ENCODE measurements at regions not wholly inside any gene's neighbourhood (a gene's known extent, or its start where the extent isn't known, plus 50 kb on each side); places are given as distances from the start of the nearest gene placed in this dataset.

- TF ChIP-seq CTCF (IDR thresholded peaks at IDR 0.05) (no peak), MXI1 (IDR thresholded peaks at IDR 0.05; ENCODE audit: low read depth, low read length) (no peak)
Observed at GRCh38 chr12:39188689-39189088, 254.2 kb downstream of the KIF21A start (continued).

GRCh38 chr12:39186744-39187143 lies 256.2 kb downstream of the KIF21A start:
- Histone ChIP-seq H3K4me3 (ENCODE audit: low read depth in 2 of 2, low read length in 1 of 2) (no peak overlapping the region), H3K9me3 (no peaks in the 10 kb centered on the region), H3K4me1 (ENCODE audit: control insufficient read depth in 1 of 2, insufficient read depth in 2 of 2, low read depth in 1 of 2, low read length in 1 of 2) (peaks cover 0 to 2% of the 10 kb centered on the region in 2 experiments; a peak in 1 of 4 replicates), H3K9me2 (no peaks in the 10 kb centered on the region), H3K9ac (no peak overlapping the region), H3K79me2 (ENCODE audit: insufficient read depth) (no peaks in the 10 kb centered on the region), H3F3A (replicated peaks; ENCODE audit: insufficient read depth) (no peaks in the 10 kb centered on the region), H3K36me3 (replicated peaks in 1 of 2; ENCODE audit: control insufficient read depth in 1 of 2, insufficient read depth in 2 of 2, low read length in 1 of 2) (no peaks in the 10 kb centered on the region), H3K27me3 (ENCODE audit: insufficient read depth) (no peaks in the 10 kb centered on the region), H3K4me2 (no peak overlapping the region), H3K27ac (ENCODE audit: low read depth in 2 of 2, low read length in 1 of 2) (no peak overlapping the region), H4K20me1 (ENCODE audit: insufficient read depth) (no peaks in the 10 kb centered on the region), H2AFZ (ENCODE audit: low read depth) (no peak overlapping the region)
- no peak for DNase-seq
- CTCF ChIA-PET: interaction anchor here (0.6 kb wide), 1 partner anchor 14 kb away, joined by 4 read pairs; no protein-coding TSS in a partner anchor
- POLR2A ChIA-PET: no interaction called here
- TF ChIP-seq SIN3A (IDR thresholded peaks at IDR 0.05; ENCODE audit: borderline replicate concordance, low read depth, low read length): no peak
- no peak for TF ChIP-seq CHD2 (IDR thresholded peaks at IDR 0.05; ENCODE audit: low read length, partially characterized antibody)
- no peak for TF ChIP-seq TAF1 (IDR thresholded peaks at IDR 0.05; ENCODE audit: borderline replicate concordance, low read depth, low read length)
- no peak for TF ChIP-seq REST (IDR thresholded peaks at IDR 0.05; ENCODE audit: low read depth, low read length)
- no peak for TF ChIP-seq EZH2phosphoT487 (IDR thresholded peaks at IDR 0.05; ENCODE audit: borderline replicate concordance, low read depth)
- TF ChIP-seq RCOR1 (IDR thresholded peaks at IDR 0.05; ENCODE audit: low read length): no peak
- TF ChIP-seq EP300 (IDR thresholded peaks at IDR 0.05; ENCODE audit: borderline replicate concordance in 1 of 2, low read depth in 1 of 2, low read length in 1 of 2): no peak
- TF ChIP-seq GATA2 (CRISPR knock-in tag; IDR thresholded peaks at IDR 0.05): no peak
- TF ChIP-seq FOSL2 (IDR thresholded peaks at IDR 0.05; ENCODE audit: borderline replicate concordance, low read depth): no peak
- TF ChIP-seq TCF12 (IDR thresholded peaks at IDR 0.05): no peak
- TF ChIP-seq ZBTB33 (IDR thresholded peaks at IDR 0.05; ENCODE audit: borderline replicate concordance, low read depth): no peak
- TF ChIP-seq MAX (IDR thresholded peaks at IDR 0.05; ENCODE audit: low read depth): no peak
- no peak for TF ChIP-seq SMC3 (IDR thresholded peaks at IDR 0.05; ENCODE audit: low read depth, low read length)
- 68% methylated on average over 11 of the region's 11 CpGs for WGBS (ENCODE audit: low lambda C conversion rate)

Data from SK-N-SH (cell line).